GM21367 (cell line): ENCODE measurements at regions not wholly inside any gene's neighbourhood (a gene's known extent, or its start where the extent isn't known, plus 50 kb on each side); places are given as distances from the start of the nearest gene placed in this dataset.

Source experiments
- ATAC-seq: cut with Tn5 transposase; IDR thresholded peaks from one replicate; pipeline ENCODE4 v1.9.1; 2021; ENCODE audit not compliant: unreplicated experiment

DNA sequence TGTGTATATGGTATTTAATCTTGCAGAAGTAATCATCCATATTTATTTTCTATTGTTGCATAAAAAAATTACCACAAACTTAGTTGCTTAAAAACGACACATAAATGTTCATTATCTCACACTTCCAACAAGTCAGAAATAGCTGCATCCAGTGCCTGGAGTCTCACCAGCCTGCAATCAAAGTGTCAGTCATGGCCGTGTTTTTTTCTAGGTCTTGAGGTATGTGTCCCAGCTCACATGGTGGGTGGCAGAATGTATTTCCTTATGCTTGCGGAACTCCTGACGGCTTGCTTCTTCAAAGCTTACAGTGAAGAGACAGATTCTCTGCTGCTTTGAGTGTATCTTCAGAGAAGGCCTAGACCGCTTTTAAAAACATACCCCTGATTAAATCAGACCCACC, 670.2 kb upstream of the LMO3 start:
- no peak for ATAC-seq

DNA sequence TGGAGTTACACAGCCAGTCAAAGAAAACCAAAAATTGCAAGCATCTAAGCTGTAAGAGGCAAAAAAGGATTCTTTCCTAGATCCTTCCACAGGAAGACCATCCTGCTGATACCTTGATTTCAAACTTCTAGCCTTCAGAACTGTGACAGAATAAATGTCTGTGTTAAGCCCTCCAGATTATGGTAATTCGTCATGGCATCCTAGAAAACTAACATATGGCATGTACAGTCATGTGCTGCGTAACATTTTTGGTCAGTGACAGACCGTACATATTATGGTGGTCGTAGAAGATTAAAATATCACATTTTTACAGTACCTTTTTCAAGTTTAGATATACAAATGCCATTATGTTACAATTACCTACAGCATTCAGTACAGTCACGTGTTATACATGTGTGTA, 660.9 kb upstream of the LMO3 start:
- no peak for ATAC-seq

- ATAC-seq = no peak
These were observed 658.6 kb upstream of the LMO3 start for GRCh38 chr12:17264603-17265002.

GRCh38 chr12:17239874-17240273, 633.9 kb upstream of the LMO3 start:
- ATAC-seq = no peak

GRCh38 chr12:17235996-17236395, 630.0 kb upstream of the LMO3 start:
- no peak for ATAC-seq

DNA sequence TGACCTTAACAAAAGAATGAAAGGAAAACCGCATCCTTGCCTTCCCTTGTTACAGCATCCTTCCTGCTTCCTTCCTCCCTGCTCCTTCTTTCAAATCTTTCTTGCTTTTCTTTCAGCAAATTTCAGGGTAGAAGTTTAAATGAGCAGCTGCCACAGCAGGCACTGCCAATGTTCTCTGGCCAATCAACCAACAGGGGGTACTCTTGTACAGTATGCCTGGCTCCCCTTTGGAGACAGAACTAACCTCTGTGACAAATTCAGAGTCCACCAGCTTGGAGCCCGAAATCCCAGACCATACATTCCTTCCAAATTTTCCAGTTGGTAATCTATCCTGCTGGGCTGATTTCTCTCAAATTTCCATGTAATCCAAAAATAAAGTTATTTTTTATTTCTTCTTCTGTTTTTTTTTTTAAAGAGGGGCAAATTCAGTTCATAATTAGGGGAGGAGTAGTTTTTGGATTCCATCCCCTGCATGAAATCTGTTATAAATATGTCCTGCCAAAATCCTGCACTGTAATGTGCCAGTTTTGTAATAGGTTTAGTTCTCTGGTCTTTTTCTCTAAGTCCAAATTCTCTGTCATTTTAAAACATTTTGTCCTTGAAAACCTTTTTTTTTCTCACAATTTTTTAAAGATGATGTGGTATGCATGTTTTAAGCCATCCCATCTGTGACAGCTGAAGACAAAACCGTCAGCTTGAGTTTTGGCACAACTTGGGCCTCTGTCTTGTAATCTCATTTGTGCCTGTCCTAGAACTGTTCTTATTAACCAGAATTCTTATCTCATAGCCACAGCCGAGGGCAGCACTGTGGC, 610.0 kb upstream of the LMO3 start:
- ATAC-seq = no peak

DNA sequence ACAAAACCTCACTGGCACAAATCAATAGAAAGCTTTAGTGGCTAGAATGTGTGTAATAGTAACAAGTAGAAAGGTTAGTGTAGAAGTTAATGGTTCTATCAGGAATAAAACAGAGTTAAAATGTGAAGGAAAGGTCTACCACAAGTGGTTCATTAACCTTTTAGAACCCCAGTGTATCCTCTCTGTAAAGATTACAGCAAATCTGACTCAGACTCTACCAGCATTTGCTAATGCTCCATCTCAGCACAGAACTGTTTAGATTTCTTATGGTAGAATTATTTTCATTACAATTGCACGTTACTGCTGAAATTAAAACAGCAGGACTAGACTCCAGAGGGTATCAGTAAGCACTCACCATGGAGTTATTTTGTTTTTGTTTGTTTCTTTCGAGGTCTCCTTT, 609.0 kb upstream of the LMO3 start:
- ATAC-seq = no peak

- no peak for ATAC-seq
These were observed 600.6 kb upstream of the LMO3 start for GRCh38 chr12:17206553-17206952.

GRCh38 chr12:17204289-17205054, 598.5 kb upstream of the LMO3 start:
- ATAC-seq = no peak

DNA sequence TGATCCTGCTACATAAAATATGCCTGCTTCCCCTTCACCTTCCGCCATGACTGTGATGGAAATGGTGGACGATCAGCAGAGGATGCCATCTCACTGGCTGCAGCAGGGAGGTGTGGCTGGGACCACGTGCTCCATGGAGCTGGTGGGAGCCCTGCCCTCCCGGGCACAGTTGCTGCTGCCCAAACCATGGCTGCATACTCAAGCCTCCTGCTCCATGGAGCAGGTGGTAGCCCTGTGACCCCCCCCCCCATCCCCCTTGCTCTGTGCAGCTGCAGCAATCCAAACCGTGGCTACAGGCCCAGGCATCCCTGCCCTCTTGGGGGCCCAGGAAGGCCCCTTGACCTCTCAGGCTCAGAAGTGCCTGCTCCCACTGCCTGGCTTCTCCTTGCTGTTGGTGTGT, 597.5 kb upstream of the LMO3 start:
- ATAC-seq = no peak

- ATAC-seq = no peak
These were observed 592.0 kb upstream of the LMO3 start for GRCh38 chr12:17197971-17198370.

DNA sequence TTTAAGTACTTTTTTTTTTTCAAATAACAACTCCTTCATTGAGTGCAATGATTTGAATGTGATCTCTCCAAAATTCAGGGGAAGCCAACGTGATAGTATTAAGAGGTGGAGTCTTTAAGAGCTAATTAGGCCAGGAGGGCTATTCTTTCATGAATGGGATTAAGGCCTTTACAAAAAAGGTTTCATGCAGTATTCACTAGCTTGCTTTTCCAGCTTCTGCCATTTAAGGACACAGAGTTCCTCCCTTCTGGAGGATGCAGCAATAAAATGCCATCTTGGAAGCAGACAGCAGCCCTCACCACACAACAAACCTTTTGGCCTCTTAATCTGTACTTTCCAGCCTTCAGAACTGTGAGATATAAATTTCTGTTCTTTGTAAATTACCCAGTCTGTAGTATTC, 586.8 kb upstream of the LMO3 start:
- no peak for ATAC-seq

- no peak for ATAC-seq
These were observed 563.9 kb upstream of the LMO3 start for GRCh38 chr12:17169726-17170471.

GRCh38 chr12:17159506-17160300, 553.7 kb upstream of the LMO3 start:
- ATAC-seq = no peak

DNA sequence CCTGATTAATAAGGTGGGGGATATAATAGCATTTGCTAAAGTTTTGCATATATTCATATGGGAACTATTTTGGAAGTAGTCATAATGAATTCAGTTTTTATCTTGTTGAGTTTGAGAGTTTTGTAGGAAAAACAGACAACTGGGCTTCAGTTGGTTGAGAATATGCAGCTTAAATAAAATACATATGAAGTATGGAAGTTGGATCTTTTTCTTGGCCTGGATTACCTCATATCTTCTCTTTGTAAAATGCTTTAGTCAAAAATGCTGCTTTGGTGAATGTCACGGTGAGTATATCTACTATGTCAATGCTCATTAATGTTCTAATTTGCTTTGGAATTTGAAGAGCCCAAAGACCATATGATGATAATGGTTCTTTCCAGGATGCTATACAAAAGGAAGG, 552.2 kb upstream of the LMO3 start:
- ATAC-seq = no peak

GRCh38 chr12:17151917-17152316, 546.0 kb upstream of the LMO3 start:
- no peak for ATAC-seq

GRCh38 chr12:17148706-17149105, 542.7 kb upstream of the LMO3 start:
- ATAC-seq = no peak

DNA sequence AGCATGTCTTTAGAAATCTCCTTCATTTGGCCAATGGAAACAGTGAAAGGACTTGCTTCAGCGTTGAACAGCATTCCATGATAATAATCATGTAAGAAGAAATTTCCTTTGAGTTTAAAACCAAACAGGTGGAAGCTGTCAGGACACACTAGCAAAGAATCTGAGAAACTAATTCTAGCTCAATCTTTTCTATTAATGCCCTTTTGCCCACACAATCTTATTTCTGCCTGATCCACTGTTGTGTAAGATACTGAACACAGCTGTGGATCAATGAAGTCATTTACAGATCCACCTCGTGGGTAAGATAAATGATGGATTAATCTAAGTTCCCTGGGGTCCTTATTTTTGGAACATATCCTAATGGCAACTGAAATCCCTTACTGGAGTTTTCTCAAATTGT, 536.9 kb upstream of the LMO3 start:
- no peak for ATAC-seq

GRCh38 chr12:17139931-17140330, 534.0 kb upstream of the LMO3 start:
- no peak for ATAC-seq

DNA sequence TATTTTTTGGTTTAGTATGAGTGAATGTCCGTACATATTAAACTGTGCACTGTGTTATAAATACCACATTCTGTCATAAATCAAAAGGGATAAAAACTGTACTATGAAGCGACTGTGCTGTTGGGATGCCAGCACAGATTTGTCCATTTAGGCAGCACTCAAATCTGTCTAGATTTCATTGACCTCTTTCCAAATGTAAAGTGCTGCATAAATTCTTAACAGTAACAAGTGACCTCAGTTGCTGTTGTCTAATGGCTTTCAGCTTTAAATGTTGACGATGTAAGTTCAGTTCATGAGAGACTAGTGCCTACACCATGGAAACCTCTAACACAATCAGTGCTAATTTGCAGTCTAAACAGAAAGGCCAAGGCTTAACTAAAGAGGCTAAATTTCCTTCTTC, 531.4 kb upstream of the LMO3 start:
- ATAC-seq = no peak

DNA sequence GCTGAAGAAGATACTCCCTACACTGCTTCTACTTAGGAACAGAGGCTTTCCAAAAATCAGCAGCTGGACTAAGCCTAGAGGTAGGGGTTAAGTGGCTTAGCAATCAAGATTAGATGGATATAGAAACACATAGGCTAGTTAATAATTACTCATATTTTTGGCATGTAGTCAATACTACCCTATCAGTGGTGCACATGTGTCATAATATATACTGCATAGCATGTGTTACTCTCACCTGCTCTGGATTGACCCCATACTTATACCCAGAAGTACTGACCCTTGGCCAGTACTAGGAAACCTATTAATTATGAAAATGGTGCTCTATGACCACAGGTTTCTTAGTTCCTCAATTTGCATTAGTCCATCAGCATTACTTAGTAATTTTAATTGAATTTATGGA, 528.4 kb upstream of the LMO3 start:
- no peak for ATAC-seq
